Fibroblast of upper back skin (primary cell): ENCODE measurements at regions not wholly inside any gene's neighbourhood (a gene's known extent, or its start where the extent isn't known, plus 50 kb on each side); places are given as distances from the start of the nearest gene placed in this dataset.

Experiments
- DNase-seq: peaks from one replicate; pipeline ENCODE4 v3.0.0-alpha.2; 2013

DNA sequence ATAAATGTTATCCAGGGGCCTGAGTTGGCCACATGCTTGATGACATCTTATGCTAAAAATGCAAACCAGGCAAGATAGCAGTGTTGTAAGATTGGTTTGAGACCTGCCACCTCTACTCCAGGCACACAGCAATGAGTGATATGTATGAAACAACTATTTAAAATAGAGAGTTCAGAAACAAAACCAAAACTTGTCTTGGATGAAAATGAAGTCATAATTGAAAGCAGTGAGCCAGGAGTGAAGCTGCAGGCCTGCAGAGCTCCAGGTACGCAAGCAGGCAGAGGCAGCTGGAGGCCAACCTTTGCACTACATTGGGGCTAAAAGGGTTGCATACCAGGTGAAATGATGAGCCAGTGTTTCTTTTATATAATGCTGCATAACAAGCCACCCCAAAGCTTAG, 89.2 kb upstream of the SPATS2L start:
- no peak for DNase-seq

- no peak for DNase-seq
Measured at GRCh38 chr2:200218645-200219044, 87.8 kb upstream of the SPATS2L start.

- no peak for DNase-seq
Measured at GRCh38 chr2:200219309-200220113, 87.0 kb upstream of the SPATS2L start.

DNA sequence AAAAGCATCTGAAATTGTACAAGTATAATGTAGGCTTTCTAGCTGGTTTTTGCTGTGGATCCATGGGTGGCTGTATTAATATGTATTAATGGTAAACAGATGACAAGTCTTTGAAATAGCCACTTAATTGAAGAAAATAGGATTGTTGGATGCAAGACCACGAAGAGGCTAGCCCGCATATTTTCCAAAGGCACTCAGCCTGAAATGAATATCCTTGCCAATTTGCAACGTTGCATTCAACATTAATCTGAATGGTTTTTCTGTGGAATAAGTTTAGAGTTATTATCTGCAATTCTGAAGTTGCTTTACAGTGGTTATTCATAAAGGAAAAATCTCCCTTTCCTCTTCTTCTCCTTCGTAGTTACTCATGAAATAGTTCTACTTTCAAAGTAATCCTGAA, 86.2 kb upstream of the SPATS2L start:
- DNase-seq, result peak; percentile 45

GRCh38 chr2:200221055-200221955, 85.2 kb upstream of the SPATS2L start:
- DNase-seq, result no peak

GRCh38 chr2:200222791-200223190, 83.7 kb upstream of the SPATS2L start:
- no peak for DNase-seq

DNA sequence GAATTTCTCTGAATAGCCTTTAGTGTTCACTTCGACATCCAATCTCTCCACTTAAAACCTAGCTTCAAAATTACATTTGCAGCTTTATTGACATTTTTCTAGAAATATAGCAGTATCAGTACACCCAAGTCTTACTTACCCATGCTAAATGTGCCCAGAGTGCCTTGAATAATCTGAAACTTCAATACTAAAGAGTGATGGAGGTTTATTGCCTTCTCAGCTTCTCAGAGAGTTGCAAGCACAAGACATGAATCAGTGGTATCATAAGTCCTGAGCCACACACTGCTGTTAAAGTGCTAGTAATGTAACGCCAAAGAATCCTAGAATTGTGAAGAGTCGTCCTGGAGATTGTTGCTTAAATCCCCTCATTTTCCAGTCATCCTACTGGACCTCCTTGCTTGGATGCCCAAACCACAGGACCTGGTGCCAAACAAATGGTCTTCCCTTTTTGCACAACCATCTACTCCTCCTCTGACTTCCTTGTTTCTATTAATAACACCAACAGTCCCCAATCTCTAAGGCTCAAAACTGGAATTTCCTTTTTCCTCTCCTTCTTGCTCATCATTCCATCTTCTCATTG, 83.2 kb upstream of the SPATS2L start:
- DNase-seq, result peak; percentile 63

- DNase-seq, result peak; percentile 45
Measured at GRCh38 chr2:200225951-200226350, 80.5 kb upstream of the SPATS2L start.

DNA sequence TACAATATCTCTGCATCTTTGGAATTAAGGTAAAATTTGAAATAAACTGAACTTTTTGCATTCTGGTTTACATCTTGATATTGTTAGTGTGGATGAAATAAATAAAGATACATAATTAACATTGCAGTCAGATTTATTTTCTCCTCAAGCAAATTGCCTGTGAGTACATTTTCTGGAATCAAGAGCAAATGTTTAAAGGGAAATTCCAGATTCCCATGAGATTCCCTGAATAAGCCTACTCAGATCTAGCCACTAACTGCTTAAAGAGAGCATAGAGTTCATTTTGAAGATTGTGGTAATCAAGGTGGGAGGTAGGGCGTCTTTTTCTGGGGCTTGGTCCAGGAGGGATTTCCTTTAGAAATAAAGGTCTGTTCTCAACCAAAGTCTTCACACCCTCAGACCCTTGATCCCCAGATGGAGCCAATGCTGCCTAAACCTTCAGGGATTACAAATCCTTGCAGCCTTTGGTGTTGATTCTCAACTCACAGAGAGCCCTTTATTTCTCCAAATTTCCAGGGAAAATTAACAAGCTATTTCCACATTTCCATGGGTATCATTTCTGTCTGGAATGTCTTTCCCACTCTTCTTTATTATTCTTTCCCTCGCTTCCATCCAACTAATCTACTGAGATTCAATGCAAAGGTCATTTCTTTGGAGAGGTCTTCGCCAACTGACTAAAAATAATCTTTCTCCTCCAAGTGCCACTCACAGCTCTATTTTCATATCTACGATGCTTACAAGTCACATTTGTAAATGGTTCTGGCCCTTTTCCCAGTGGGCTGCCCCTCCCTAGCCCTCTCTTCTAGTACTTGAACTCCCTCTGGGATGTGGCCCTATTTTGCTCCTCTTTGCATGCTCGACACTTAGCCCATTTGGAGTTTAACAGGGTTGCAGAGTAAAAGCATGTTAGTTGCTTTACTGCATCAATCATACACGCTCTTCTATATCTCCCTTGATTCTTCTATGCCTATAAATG, 79.8 kb upstream of the SPATS2L start:
- DNase-seq, result peak; percentile 34

DNA sequence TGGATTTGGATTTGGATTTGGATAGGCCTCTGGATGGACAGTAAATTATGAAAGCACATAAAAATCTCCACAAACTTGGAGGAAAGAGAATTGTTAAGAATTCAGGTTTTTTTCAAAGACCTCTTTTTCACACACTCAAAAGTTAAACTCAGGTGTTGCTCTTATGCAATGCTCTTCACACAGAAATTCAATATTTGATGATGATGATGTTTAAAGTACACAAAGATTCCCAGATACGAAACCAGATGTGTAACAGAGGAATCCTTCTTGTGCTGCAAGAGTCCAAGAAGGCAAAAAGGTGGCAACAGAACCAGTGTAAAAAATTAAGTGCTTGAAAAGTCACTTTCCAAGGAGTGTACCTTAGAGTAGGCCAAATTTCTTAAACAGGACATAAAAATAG, 75.8 kb upstream of the SPATS2L start:
- DNase-seq, result no peak

GRCh38 chr2:200235533-200235932, 71.0 kb upstream of the SPATS2L start:
- no peak for DNase-seq

DNA sequence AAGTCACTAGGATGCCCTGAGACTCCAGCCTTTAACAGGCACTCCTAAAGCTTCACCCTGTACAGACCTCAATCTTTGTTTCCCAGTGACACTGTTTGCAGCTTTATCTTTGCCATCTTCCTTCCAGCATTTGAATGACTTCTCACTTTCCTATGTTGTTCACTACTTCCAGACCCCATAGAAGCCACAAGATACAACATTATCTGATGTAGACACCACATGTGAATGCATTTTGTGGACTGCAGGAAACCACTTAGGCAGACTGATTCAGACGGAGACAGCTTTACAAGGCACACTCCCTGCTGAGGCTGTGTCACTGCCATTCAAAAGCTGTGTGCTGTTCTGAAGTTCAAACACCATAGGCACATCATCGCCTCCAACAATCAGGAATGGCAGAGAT, 67.3 kb upstream of the SPATS2L start:
- DNase-seq, result peak; percentile 51

DNA sequence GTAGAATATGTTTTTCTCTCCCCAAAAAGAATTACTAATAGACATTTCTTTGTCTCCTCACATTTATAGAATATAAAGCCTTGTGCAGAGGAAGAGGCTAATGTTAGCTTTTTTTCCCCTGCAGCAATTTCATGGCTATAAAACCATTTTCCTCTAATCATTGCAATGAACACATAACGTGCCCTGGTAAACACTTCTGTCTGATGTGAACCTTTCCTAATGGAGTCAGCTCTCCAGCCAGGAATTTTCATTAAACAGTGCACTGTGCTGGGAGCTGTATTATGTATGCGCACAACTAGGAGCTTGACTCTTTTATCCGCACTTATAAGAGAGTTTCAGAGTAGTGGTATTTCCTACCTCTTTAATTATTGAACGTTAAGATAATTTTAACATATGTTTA, 63.9 kb upstream of the SPATS2L start:
- DNase-seq, result no peak

DNA sequence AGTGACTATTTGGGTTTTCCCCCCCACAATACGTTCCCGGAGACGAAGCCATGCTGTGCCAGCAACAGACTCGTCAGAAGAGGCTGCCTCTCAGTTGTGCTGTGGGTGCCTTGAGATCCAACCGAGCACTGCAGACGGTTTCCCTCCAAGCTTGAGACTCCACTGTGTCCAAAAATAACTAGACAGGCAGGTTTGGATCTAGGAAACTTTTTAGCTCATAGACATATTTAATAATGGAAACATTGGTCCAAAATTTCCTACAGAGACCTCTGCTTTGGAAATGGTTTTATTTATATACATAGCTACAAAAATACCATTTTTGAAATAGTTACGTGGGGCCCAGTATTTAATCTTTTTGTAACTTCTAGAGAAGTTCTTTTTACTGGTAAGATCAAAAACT, 63.1 kb upstream of the SPATS2L start:
- no peak for DNase-seq

DNA sequence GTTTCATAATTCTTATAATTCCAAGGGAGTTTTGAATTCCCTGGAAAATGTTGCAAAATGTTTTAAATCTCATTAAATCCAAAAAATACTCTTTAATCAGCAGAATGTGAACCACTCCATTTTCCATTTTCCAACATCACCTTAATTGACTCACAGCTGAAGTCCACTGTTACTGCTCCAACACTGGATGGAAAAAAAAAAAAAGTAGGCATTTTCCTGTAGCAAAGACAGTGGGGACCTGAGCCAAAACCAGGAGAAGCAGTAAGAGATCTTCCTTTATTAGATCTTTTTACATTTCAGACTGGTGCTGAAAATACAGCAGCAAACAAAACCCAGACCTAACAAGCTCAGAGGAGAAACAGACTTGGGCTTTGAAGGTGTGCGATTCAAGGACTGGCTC, 62.4 kb upstream of the SPATS2L start:
- no peak for DNase-seq

DNA sequence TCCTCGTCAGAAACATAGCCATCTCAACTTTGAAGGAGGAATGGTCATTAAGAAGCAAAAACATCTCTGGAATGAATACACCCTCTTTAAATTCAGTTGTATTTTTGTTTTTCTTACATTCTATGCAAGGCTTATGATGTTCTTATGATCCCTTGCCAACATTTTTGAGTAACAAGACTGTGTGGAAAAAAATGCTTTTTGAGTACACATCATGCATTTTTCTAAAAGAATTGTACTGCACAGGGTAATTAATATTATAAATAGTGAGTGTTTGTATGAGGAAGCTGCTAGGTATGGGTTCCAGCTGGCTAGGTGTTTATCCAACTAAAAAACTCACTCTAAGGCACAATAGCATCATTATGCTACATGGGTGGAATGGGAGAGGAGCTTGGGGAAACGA, 59.0 kb upstream of the SPATS2L start:
- DNase-seq, result peak; percentile 57

- DNase-seq, result peak; percentile 62
Measured at GRCh38 chr2:200252265-200253067, 54.0 kb upstream of the SPATS2L start.

DNA sequence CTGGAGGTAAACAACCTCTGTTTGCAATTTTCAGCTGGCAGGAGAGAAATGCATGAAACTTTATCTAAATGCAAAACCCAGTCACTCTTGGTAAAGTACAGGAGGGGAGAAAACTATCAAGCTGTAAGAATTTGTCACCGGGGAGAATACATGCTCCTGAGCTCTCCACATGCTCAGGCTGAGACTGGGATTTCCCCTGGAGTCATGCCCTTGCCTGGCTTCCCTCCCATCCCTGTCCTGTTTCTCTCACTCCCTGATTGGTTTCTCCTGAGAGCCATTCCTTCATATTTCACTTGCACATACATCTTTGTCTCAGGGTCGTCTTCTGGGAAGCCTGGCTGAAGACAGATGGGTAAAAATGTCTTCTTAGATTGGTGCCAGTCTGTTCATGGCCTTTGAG, 52.9 kb upstream of the SPATS2L start:
- DNase-seq, result peak; percentile 29

DNA sequence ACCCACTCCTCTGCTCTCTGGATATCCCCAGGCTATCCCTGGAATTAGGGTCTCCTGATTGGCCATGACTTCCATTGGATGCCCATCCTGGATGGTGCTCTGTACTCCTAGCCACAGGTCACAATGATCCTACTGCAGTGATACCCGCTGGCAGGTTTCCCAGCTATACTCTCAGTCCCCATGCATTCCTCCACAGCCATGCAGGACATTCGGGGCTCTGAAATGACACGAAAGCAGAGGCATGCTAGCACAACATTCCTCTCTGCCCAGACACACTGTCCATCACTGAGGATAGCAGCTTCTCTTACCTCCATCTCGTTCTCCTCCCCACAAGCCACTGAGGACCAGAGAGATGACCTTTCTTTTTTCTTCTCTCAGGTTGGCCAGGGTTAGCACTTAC, 51.7 kb upstream of the SPATS2L start:
- DNase-seq, result no peak

GRCh38 chr2:200255549-200255948, 50.9 kb upstream of the SPATS2L start:
- DNase-seq, result no peak
